HG02588 (cell line): ENCODE measurements at regions not wholly inside any gene's neighbourhood (a gene's known extent, or its start where the extent isn't known, plus 50 kb on each side); places are given as distances from the start of the nearest gene placed in this dataset.
A peak's percentile ranks its signal among the peaks of the same experiment; 100 is the strongest.

Source experiments
- ATAC-seq: cut with Tn5 transposase; IDR thresholded peaks from one replicate; pipeline ENCODE4 v1.9.1; 2021; ENCODE audit warnings: mild to moderate bottlenecking, moderate library complexity; ENCODE audit not compliant: unreplicated experiment

- no peak for ATAC-seq
These were observed 98.2 kb upstream of the CYP1B1 start for GRCh38 chr2:38174131-38174530.

DNA sequence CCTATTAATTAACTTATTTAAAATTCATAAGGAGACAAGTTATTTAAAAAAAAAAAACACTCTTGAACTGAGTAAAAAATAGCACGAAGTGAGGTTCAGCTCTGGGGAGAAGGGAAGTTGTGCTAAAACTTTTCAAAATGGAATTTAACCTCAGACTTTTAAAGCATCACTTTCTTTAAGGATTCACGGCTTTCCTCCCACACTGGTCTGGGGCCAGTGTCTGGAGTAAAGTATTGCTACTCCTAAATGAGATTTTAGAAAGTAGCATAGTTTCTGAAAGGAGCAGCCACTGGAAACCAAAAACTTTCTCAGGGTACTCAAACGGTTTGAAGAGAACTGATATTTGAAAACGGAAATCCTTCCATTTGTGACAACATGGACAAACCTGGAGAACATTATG is 97.7 kb upstream of the CYP1B1 start:
- no peak for ATAC-seq

- no peak for ATAC-seq
These were observed 95.4 kb upstream of the CYP1B1 start for GRCh38 chr2:38171208-38171855.

DNA sequence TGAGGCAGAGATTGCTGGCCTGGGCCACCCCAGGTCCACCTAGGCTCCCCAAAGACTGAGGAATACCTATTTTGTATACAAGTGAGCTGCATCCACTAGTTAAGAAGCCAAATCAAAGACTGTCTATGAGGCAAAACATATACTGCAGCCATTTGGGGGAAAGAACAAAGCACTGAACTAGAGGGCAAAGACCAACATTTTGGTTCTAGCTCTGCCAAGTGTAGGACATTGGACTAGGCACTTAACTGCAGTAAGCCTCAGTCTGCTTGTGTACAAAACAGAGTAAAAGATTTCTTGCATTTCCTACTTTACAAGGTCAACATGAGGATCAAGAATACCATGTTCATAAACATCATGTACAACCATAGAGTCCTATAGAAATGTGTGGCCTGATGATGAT is 94.8 kb upstream of the CYP1B1 start:
- ATAC-seq, result no peak

DNA sequence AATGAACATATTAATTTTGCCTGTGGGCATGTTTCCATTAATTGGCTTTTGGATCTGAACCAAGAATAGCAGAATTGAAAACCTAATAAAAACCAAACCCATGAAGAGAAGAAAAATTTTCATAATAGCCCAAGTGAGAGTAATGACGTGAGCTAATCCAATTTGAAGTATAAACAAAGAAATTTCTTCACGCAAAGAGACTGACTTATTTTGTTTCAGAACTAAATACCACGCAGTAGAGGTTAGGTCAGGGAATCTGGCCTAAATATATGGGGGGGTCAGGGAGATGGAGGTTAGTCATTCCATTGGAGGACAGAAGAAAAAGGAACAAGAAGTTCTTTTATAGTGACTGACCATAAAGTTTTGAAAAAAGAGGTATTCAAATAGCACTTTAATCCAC is 94.1 kb upstream of the CYP1B1 start:
- ATAC-seq, result no peak

DNA sequence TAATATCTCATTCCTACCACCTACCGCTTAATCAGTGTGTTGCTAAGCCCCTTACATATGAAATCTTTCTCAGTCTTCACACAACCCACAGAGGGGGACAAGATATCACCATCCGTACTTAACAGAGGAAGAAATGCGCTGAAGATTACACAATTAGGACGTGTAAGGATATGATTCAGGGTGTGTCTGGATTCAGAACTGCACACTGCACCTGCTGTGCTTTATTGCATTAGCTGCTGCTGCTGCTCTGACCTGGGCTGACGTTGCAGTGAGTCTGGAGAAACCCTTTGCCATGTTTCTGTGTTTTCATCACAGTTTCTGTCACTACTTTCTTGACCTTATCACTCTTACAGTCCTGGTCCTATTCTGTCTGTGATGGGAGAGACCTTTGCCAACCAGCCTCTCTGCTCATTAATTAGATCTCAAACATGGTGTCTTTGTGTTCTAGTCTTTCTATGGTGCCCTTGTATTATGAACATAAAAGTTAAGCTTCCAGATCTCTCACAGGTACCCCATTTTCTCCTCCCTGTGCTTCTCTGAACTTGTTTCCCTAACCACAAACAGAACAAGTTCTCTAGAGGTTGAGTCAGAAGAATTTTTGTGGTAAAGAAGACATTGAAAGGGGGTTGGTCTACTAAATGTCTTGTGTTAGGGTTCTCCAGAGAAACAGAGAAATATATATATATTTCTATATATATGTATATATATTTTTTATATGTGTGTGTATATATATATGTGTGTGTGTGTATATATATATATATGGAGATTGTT is 92.9 kb upstream of the CYP1B1 start:
- ATAC-seq, result no peak

DNA sequence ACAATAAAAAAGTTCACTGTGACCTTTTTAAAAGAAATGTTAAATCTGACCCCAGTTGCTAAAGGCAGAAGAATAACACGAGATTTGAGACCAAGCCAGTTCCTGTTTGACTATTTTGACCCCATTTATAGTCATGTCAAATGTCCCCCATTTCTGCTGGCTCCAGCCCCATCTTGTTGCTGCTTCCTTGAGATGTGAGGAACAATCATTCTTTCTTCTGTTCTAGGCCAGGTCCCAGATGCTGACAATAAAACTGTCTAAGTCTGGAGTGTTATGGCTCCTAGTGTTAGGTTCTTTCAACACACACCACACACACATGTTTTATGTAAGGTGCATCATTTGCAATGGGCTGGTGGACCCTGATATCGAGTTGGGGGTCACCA is 92.0 kb upstream of the CYP1B1 start:
- ATAC-seq, result no peak

GRCh38 chr2:38165698-38166097 is 89.7 kb upstream of the CYP1B1 start:
- ATAC-seq, result no peak

DNA sequence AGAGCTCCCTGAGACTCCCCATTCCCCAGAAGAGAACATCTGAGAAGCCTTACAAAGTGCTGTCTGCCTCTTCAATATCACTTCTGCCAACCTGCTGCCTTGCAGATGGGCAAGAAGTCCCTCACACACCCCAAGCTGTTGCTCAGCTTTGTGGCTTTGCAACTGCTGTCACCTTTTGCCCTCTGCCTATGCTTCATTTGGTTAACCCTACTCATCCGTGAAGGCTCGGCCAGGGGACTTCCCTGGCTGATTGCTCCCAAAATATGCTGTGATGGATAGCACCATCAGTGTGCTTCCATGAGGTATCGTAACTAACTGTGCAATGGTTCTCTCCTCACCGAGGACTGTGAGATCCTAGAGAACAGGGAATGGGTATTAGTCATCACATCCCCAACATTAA is 88.9 kb upstream of the CYP1B1 start:
- peak; percentile 77 for ATAC-seq

- no peak for ATAC-seq
These were observed 87.6 kb upstream of the CYP1B1 start for GRCh38 chr2:38163579-38163978.

DNA sequence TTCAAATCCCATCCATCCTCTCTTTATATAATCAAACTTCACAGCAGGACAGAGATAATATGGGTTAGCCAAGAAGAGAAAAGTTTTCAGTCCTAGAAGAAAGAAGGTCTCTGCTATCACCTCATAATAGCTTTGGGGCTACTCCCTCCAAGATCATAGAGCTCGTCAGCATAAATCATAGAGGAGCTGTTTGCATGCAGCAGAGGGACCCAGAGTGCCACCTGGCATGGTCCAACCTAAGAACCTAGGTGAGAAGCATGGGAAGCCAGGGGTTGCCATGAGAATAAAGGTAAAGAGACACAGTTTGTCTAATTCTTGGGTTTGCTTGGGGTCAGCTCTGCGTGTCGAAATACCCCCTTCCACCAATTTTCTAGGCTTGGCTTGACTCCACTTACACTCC is 87.1 kb upstream of the CYP1B1 start:
- ATAC-seq, result no peak

DNA sequence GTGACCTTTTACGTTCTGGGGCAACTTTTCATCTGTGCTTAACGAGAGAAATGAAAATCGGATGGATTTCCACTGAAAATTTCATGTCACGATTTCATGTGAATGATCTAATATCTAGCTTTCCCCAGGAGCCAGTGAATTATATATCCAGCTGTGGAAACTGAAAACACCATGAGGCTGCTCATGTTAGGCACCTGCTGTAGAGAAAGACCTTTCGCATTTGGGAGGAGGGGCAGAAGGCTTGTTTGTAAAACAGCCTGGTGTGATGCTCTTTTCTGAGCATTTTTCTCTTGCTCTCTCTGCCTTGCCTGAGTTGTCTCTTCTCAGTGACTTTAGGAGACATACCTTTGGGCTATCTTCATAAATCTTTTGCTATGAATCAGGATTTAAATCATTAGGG is 84.6 kb upstream of the CYP1B1 start:
- no peak for ATAC-seq

DNA sequence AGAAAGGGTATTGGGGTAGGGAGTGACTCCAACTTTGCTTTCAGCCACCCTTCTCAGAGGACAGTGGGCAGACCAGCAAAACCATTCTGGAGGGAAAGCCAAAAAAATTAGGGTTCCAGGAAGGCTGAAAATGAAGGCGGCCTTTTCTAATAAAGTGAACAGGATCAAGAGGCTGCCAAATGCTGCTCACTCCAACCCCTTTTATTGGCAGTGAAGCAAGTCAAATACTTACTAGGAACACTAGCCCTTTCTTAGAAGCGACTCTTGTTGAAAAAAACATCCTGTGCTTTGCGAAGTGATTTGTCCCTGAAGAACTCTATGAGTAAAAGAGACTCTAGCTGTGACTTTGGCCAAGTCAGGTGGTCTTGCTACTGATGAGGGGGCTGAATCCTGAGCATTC is 83.6 kb upstream of the CYP1B1 start:
- no peak for ATAC-seq

GRCh38 chr2:38159191-38159590 is 83.2 kb upstream of the CYP1B1 start:
- ATAC-seq, result no peak

DNA sequence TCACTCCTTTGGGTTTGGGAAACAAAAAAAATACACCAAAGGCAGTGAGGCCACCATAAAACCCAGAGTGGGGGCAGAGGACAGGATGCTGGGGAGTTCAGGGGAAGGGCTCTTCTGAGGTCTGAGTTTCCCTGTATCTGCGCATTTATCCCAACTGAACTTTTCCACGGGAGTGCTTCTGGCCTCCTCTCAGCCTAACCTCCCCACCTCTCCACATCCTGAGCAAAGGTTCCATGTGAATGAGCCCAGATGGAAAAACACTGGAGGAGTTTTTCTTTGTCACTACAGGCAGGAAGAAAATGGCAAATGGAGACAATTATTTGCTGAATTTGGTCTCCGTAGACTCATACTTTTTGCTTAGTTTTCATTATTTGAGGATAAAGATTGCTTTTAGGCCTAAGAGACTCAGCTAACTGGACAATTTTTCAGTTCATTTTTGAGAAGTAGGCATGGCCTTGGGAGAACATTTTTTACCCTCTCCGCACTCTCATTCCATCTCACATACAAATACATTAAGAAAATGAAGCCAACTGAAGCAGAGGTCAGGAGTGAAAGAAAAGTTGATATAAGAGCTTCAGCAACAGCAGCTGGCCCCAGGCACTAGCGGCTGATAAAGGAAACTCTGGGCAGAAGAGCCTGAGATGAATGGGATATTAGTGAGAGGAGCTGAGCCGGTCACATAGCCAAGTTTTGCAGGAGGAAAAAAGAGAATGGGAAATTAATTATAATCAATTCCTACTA is 82.6 kb upstream of the CYP1B1 start:
- ATAC-seq, result no peak

- ATAC-seq, result no peak
These were observed 80.5 kb upstream of the CYP1B1 start for GRCh38 chr2:38156436-38156835.

DNA sequence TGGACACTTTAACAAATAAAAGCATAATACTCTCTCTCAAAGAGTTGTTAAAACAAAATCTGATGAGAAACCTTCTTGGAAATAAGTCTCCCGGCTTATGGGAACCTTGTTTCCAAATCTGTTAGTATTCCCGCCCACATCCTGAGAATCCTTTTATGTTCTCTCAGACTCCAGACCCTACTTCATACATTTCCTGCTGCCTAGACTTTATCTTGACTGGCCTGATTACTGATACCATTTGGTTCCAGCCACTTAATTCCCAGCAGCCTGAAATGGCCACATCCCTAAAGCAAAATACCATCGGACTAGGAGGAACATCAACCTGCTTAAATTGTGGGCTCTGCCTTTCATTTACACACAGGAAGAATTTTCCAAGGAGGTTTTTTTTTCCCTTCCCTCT is 79.1 kb upstream of the CYP1B1 start:
- ATAC-seq, result no peak

DNA sequence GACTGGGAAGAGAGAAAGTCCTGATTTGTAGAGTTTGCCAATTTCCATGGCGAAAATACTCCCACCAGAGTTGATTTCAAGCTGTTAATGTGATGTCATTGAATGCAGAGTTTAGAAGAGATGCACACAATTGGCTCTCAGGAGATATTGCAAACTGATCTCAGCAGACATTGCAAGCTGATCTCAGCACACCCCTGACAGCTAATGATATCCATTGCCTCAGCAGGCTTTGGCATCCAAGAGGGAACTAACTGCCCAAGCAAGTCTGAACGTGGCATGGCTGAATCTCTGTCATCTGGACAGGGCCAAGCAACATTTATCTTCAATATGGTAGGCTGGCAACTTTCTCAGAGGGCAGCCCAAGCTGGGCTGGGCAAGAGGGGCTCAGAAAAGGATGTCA is 78.4 kb upstream of the CYP1B1 start:
- no peak for ATAC-seq

- ATAC-seq, result no peak
These were observed 77.7 kb upstream of the CYP1B1 start for GRCh38 chr2:38153476-38154135.

DNA sequence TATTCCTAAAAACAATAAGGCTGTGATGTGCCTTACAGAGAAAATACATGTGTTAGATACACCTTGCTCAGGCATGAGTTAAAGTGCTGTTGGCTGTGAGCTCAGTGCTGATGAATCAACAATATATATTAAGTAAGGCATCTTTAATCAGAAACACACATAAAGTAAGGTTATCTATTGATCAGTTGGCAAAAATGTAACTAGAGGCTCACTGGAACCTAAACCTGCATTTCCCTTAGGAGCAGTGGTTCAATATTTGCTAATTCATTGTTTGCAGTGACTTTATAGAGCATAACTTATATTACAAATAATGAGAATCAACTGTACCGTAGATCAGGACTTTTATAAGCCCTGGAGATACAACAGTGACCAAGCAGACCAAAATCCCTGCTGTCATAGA is 77.0 kb upstream of the CYP1B1 start:
- no peak for ATAC-seq

GRCh38 chr2:38152035-38152434 is 76.1 kb upstream of the CYP1B1 start:
- no peak for ATAC-seq

DNA sequence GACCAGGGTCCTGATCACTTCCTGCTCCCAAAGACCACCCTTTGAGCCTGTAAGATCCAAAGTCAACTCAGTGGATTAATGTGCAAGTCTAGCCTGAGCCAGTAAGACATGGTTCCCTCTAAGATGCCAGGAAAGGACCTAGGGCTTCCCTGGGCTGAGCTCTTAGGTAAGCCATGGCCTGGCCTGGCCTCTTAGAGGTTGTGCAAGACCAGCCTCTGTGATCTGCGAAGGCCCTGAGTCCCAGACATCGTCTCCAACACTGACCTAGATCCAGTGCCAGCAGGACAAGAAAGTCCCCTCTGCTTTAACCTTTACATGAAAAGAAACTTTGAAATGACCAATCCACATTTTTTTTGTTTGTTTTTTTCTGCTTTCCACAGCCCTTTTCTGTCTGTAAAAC is 73.6 kb upstream of the CYP1B1 start:
- ATAC-seq, result no peak
